Heart left ventricle (tissue), 13 donors: ENCODE measurements at regions not wholly inside any gene's neighbourhood (a gene's known extent, or its start where the extent isn't known, plus 50 kb on each side); places are given as distances from the start of the nearest gene placed in this dataset.

Source experiments
- POLR2A ChIP-seq, 2 donors: fragments of 450-650 bp; IDR thresholded peaks; one replicate each; pipeline ENCODE4 v1.6.1; 2017; ENCODE audit warnings: antibody characterized with exemption in 2 of 2, mild to moderate bottlenecking in 2 of 2, moderate library complexity in 2 of 2
- TF ChIP-seq, protein P1 (sequence below), 12 donors: fragments of 200-600 bp; sonication (generic) in 4 of 12; IDR thresholded peaks; one replicate each; pipeline versions ENCODE4 v1.5.0 to v1.8.0; 2018 to 2022; ENCODE audit warnings: antibody characterized with exemption in 12 of 12, mild to moderate bottlenecking in 5 of 12
- donor health status: ischemic (EF 13 %, LVEDD 7.1; RV severe dilation, severe dysfunction).
- donor health status: DM: no; HTN: yes; CAD: no.
- donor health status: DM: no; HTN: no; CAD: no.
- donor health status: ischemic (EF 25% LVEDD 6.9; RV normal size, moderate dysfunction).
- donor health status: ischemic (EF 25% LVEDD 5.7; RV mildly dilated, moderate dysfunction).
- donor health status: ischemic (EF 35%, LVEDD 5.7; RV mildly dilated, moderate dysfunction).
- donor health status: nonischemic (EF 11% LVEDD 7.7; RV severe dilation, severe dysfunction).
- donor health status: DM: yes; HTN: yes; CAD: no.
- donor health status: PGD.
- donor health status: ischemic (EF 29% LVEDD 5.4; RV normal size, mild dysfunction).
- donor health status: nonischemic (EF 23%, LVEDD 6.1; RV moderate dilation, normal function).

DNA sequence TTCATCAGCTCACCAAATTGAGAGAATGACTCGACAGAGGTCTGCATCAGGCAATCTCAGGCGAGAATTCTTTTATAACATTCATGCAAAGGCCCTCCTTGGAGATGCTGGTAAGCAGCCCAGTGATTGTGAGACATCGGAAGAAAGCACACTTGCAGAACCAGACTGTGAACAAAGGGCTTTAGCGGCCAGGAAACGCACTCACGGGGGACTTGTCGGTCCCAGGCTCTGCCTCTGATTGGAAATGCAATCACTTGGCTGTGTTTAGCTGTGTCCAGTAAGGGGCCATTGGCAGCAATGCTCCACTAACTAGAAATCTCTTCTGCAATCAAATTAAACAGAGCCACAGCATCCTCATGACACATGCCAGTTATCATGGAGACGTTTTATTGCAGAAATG lies 226.7 kb upstream of the CDH13 start:
- TF ChIP-seq, protein P1, sequence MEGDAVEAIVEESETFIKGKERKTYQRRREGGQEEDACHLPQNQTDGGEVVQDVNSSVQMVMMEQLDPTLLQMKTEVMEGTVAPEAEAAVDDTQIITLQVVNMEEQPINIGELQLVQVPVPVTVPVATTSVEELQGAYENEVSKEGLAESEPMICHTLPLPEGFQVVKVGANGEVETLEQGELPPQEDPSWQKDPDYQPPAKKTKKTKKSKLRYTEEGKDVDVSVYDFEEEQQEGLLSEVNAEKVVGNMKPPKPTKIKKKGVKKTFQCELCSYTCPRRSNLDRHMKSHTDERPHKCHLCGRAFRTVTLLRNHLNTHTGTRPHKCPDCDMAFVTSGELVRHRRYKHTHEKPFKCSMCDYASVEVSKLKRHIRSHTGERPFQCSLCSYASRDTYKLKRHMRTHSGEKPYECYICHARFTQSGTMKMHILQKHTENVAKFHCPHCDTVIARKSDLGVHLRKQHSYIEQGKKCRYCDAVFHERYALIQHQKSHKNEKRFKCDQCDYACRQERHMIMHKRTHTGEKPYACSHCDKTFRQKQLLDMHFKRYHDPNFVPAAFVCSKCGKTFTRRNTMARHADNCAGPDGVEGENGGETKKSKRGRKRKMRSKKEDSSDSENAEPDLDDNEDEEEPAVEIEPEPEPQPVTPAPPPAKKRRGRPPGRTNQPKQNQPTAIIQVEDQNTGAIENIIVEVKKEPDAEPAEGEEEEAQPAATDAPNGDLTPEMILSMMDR (IDR thresholded peaks at IDR 0.05): no peak
- TF ChIP-seq POLR2A (IDR thresholded peaks at IDR 0.05): no peak
